AG09309 (cell line): ENCODE measurements at regions not wholly inside any gene's neighbourhood (a gene's known extent, or its start where the extent isn't known, plus 50 kb on each side); places are given as distances from the start of the nearest gene placed in this dataset.

Experiments used
- DNase-seq: peaks from one replicate; pipeline ENCODE4 v3.0.0-alpha.2; 2010; ENCODE audit warnings: low read depth
- H3K4me3 ChIP-seq: 2 replicates; pipeline ENCODE4 v1.5.1; 2011; ENCODE audit warnings: mild to moderate bottlenecking, low read depth, low read length, moderate library complexity; ENCODE audit not compliant: control insufficient read depth
- CTCF ChIP-seq: IDR thresholded peaks from 2 replicates; pipeline ENCODE4 v1.5.1; 2011; ENCODE audit warnings: mild to moderate bottlenecking, low read depth, low read length, inconsistent platforms; ENCODE audit not compliant: insufficient read depth, control insufficient read depth; ENCODE audit errors: missing control alignments

GRCh38 chr1:60235275-60235674 lies 161.7 kb upstream of the C1orf87 start:
- no peak for DNase-seq
- no peak for TF ChIP-seq CTCF
- H3K4me3 ChIP-seq: no peak overlapping the region

GRCh38 chr1:60234776-60235175 lies 161.2 kb upstream of the C1orf87 start:
- no peak overlapping the region for H3K4me3 ChIP-seq
- TF ChIP-seq CTCF: no peak
- DNase-seq: no peak

- no peak overlapping the region for H3K4me3 ChIP-seq
- TF ChIP-seq CTCF: no peak
- DNase-seq: no peak
Measured at GRCh38 chr1:60229821-60230220, 156.3 kb upstream of the C1orf87 start.

GRCh38 chr1:60228041-60228491 lies 154.5 kb upstream of the C1orf87 start:
- H3K4me3 ChIP-seq: no peak overlapping the region
- TF ChIP-seq CTCF: no peak
- no peak for DNase-seq

GRCh38 chr1:60227601-60228000 lies 154.0 kb upstream of the C1orf87 start:
- DNase-seq: no peak
- no peak for TF ChIP-seq CTCF
- no peak overlapping the region for H3K4me3 ChIP-seq

- H3K4me3 ChIP-seq: no peak overlapping the region
- no peak for TF ChIP-seq CTCF
- DNase-seq: no peak
Measured at GRCh38 chr1:60225486-60225885, 151.9 kb upstream of the C1orf87 start.

GRCh38 chr1:60224523-60224922 lies 151.0 kb upstream of the C1orf87 start:
- TF ChIP-seq CTCF: no peak
- no peak for DNase-seq
- no peak overlapping the region for H3K4me3 ChIP-seq
